ENCODE measurements at regions not wholly inside any gene's neighbourhood (a gene's known extent, or its start where the extent isn't known, plus 50 kb on each side); places are given as distances from the start of the nearest gene placed in this dataset.
"Not testable (repeated sequence)": the region's sequence is repeated elsewhere in the genome, so short reads cannot be mapped to it uniquely, and the experiment has no call there.

DNA sequence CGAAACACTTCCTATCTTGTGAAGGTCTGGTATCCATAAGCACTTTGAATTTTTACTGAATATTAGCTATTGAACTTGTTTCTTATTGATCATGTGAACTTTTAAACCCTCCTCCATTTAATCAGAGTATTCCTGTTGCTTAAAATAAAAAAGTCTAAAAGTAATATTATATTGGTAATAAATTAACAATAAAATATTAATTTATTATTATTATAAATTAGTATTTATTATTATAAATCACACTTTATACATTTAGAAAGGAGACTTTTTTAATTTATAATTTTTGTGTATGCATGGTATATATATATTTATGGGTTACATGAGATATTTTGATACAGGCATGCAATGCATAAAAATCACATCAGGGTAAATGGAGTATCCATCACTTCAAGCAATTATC is 295.4 kb upstream of the NETO1 start:
- DNase-seq: no peak

DNA sequence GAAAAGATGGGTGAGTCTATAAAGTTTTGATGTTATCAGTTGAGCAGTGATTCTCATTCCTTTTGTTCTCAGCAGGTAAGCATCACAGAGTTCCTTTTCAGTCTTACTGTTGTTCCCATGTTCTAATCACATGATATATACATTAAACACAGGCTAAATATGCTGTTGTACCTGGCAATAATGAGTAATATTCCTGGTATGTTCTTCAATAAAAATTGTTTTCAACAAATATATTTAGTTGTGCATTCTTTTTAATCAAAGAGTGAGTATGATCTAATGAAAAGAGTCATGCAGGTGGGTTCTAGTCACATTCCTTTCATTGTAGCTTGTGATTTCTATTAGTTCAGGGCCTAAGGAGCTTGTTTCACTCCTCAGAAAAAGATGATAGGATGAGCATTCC is 288.3 kb upstream of the NETO1 start:
- DNase-seq: no peak

DNA sequence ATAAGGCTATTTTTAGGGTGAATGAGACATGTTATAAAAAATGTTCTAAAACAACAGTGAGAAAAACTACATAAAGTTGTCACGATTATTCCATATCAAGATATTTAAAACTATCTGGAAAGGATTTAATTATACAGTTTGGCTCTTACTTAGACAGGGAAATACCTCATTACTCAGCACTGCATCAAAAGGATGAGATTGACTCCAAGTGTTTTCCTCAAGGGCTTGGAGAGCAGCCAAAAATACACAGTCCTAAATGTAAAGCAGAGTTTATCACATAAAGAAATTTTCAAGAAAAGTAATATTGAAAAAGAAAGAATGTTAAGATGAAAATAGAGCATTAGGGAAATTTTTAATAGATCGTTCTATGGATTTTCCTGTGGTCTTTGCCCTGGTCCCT is 285.5 kb upstream of the NETO1 start:
- DNase-seq: no peak

DNA sequence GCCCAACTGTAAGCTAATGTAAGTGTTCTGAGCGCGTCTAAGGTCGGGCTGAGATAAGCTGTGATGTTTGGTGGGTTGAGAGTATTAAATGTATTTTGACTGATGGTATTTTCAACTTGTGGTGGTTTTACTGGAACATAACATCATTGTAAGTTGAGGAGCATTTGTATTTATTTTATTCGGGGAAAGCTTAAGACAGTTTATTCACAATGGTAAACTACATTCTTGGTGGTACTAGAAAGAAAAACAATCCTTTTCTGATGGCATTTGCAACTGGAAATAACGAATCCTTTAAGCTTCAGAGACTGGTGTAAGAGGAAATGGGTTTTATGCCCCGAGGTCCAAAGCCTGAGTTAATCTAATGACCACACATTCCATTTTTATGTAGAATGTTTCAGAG is 283.3 kb upstream of the NETO1 start:
- no peak for DNase-seq

DNA sequence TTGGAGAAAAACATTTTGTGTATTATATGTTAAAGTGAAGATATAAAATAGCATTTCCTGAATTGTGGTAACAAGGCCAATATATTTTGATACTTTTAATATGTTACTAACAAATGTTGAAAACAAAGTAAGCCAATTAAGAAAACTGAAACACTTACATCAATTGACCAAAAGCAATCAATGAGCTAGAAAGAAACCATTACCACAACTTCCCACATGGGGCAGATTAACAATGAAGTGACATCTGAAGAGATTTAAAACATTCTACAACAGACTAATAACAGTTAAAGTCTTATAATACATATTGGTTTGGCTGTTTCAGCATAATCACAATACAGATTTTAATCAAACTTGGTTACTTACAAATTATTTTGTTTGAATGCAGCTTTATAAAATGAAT is 282.4 kb upstream of the NETO1 start:
- no peak for DNase-seq

DNA sequence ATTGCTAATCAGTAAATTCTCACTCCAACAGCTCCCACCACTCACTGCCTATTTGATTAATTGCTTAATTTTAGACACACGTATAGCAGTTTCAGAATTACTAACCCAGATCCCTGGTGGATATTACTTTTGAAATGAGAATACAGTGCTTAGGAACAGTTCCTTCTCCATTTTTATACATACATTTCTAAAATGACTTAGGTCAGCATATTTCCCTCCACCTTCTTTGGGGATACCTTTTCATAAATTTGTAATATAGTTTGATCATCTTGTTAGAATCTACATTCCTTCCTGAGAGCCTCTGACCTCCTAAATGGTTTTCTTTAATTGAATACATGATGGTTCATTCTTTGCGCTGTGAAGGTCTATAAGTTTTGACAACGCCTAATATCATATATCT is 279.8 kb upstream of the NETO1 start:
- no peak for DNase-seq

DNA sequence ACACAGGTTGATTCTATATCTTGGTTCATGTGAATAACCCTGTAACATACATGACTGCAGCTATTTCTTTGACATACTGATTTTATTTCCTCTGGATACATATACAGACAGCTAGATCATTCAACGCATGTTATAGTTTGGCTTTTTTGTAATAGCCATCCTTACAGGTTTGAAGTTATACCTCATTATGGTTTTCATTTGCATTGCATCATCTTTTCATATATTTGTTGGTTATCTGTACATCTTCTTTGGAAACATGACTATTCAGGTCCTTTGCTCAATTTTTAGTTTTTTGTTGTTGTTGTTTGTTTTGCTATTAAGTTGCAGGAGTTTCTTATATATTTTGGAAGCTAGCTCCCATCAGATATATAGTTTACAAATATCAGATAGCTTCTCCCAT is 276.2 kb upstream of the NETO1 start:
- no peak for DNase-seq

DNA sequence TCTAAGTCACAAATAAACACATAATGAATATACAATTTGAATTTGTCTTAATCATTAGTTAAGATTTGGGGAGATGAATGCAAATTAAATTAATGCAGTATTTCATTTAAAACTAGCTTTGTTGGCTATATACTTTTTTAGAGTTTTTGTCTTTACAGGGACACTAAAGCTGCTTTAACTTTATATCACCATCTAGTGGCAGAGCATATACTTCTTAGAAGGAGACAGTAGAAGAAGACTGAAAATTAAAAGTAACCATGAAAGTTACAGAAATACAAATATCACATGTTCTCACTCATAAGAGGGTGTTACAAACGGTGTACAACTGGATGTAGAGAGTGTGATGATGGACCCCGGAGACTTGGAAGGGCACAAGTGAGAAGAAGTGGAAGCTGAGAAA is 268.3 kb upstream of the NETO1 start:
- DNase-seq: peak; percentile 59

DNA sequence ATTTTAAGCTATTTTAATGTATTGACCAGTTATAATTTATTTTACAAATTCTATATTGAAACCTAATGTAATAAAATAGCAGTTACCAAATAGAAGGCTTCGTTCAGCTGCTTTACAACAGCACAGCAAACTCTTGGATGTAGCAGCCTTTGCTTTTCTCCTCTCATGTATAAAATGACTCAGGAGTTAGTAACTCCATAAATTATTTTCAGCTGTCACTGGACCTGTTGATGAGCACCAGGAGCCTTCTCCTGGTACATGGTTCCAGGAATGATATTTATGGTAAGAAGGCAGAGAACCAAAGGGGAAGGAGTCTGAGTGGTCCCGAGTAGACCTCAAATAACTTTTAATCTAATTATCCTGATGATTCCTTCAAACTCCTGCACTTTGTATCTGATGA is 256.4 kb upstream of the NETO1 start:
- no peak for DNase-seq

DNA sequence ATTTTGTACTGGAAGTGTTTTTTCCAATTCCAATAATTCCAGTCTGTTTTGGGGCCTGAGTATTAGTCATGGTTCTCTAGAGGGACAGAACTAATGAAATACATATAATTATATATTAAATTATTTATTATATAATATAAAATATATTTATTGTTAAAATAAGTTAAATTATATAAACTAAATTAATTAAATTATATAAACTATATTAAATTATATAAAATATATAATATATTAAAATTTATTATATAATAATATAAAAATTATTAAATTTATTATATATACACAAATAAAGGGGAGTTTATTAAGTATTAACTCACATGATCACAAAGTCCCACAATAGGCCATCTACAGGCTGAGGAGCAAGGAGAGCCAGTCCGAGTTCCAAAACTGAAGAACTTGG is 253.4 kb upstream of the NETO1 start:
- no peak for DNase-seq

DNA sequence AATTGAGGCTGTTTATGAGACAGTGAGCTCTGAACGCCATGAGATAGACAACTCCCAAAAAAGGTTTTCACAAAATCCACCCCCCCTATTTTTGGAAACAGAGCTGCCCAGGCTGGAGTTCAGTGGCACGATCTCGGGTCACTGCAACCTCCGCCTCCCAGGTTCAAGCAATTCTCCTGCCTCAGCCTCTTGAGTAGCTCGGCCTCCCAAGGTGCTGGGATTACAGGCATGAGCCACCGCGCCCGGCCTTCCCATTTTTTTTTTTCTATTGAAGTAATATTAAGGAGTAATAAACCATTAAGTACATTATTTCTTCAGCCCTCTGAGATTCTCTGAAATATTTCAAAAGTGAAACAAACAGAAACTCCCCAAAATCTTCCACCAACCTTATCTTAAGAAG is 252.8 kb upstream of the NETO1 start:
- DNase-seq: no peak

DNA sequence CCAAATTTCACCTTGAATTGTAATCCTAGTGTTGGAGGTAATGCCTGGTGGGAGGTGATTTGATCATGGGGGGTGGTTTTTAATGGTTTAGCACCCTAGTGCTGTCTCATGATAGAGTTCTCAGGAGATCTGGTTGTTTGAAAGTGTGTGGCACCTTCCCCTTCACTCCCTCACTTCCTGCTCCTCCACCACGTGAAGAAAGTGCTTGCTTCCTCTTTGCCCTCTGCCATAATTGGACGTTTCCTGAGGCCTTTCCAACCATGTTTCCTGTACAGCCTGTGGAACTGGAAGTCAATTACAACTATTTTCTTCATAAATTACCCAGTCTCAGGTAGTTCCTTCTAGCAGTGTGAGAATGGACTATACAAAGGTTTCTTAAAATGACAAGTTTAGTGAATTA is 251.8 kb upstream of the NETO1 start:
- no peak for DNase-seq

DNA sequence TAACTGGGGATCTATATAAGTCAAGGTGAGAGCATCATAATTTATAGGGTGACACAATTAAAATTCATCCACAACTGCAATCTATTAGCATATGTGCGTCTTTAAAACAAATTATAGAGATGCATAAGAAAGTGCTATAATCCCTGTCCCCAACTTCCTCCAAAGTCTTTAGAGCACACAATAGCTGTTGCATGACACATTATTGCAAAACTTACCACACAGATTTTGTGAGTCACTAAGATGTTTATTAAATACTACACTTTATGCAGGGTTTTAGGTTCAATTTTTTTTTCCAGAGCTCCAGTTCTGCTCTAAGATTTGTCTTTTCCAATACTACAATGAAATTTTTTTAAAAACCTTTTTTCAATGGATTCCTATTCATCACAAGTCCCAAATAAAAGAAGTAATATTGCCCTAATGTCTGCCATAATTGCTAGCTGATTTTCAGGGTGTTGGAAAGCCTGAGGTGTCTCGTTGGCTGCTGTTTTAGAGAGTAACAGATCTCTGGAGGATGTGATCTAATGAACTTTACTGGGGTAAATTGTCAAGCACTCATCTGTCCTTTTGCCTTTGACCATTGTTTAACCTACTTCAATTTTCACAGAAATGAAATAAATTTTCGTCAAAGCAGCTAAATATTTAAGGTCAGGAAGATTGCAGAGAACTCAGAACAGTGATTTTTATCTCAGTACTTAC is 250.5 kb upstream of the NETO1 start:
- DNase-seq: no peak

DNA sequence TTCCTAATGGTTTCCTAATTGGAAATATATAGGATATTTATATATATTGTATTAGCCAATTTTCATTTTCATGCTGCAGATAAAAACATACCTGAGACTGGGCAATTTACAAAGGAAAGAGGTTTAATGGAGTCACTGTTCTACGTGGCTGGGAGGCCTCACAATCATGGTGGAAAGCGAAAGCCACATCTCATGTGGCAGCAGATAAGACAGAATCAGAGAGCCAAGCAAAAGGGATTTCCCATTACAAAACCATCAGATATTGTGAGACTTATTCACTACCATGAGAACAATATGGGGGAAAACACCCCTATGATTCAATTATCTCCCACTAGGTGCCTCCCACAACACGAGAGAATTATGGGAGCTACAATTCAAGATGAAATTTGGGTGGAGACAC is 242.5 kb upstream of the NETO1 start:
- DNase-seq: no peak

DNA sequence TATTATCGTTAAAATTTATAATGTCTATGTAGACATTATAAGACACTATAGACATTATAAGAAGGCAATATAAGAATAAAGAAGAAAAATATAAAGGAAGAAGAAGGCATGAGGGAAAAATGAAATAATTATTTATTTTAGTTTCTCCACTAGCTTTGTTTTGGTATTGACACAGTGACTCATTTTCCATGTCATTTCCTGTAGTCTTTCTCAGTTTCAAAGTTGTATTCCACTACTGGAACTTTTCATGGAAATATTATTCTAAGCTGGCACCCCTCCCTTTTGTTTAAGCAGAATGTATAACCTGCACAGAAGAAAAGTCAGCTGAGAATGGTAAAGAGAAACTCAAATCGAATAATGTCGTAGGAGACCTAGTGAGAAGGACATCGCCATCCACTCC is 234.2 kb upstream of the NETO1 start:
- DNase-seq: no peak

DNA sequence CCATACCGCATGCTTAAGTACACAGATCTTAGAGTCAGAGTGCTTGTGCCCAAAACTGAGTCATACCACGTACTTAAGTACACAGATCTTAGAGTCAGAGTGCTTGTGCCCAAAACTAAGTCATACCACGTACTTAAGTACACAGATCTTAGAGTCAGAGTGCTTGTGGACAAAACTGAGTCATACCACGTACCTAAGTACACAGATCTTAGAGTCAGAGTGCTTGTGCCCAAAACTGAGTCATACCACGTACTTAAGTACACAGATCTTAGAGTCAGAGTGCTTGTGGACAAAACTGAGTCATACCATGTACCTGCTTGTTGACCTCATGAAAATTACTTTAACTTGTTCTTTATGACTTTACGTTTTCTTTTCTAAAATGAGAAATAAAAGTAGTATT is 233.7 kb upstream of the NETO1 start:
- DNase-seq: not testable (repeated sequence)

DNA sequence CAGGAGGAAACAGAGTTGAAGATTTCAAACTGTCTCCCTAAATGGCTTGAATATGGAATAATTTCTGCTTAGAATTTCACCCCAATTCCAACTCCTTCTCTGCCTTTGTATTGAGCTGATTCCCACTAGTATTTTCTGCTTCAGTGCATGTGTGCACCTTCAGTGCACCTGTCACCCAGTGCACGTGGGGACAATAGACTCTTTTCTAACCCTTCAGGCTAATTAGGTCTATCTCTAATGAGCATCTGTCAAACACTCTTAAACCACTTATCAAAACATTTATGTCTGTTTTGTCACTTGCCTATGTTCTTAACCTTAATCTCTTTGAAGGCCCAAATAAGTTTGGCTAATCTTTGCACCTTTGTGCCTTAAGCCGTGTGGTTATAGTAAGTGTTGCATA is 232.0 kb upstream of the NETO1 start:
- peak; percentile 93 for DNase-seq

DNA sequence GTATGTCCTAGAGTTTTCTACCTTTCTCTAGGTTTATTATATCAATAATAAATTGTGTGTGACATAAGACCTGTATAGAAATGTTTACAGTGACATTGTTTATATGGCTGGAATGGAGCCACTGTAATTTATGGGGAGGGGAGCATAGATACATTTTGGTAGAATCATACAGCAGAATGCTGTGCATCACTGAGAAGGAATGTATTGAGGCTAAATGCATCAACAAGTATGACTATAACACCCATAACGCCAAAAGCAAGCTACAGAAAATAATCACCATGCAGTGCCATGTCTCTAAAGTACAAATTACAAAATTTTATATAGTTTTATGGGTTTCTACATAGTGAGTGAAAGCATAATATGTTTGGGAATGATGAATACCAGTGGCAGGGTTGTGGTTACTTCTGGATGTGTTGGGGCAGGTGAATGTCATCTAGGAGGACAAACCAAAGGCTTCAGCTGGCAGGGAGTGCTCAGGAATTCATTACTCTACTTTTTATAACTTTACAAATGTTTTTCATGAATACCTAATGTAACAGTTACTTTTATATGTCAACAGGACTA is 226.0 kb upstream of the NETO1 start:
- DNase-seq: no peak

DNA sequence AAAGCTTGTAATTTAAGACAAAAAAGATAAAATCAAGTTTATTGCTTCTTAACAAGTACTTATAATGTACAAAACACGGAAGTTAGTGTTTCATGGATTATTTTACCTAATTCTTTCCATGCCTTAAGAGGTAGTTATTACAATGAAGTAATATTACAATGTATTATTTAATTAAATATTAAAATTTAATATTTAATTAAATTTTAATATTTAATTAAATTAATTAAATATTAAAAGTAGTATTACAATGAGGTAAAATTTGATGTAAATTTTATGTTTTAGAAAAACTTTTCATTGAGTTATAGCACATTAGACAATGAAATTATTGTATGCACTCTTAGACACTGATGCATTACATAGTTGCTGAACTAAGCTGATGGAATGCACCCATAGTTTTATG is 220.7 kb upstream of the NETO1 start:
- no peak for DNase-seq

DNA sequence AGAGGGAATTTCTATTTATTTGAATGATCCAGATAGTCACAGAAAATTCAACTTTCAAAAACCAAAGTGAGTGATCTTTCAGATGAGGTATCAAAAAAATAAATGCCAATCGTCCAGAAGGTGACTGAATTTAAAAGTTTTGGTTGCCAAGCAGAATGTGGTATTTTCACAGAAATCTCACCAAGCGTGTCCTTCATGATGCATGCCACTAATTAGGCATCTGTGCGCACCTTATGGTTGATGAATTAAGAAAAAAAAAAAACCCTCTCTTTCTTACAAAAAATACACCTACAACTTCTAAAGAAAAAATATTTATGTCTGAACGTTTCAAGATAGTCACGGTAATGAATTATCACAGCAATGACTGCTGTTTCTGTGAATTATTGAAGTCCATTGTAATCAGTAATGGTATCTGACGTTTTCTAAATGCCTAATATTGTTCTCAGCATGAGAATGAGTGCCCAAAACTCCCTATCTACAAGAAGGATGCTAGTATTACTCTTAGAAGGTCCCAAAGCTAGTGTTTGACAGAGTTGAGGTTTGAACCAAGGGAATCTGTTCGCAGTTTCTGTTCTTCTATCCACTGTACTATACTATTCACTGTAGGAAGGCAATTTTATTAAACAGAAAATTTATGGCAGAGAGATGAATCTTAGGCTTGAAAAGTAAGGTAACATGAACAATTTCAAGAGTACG is 219.6 kb upstream of the NETO1 start:
- no peak for DNase-seq

DNA sequence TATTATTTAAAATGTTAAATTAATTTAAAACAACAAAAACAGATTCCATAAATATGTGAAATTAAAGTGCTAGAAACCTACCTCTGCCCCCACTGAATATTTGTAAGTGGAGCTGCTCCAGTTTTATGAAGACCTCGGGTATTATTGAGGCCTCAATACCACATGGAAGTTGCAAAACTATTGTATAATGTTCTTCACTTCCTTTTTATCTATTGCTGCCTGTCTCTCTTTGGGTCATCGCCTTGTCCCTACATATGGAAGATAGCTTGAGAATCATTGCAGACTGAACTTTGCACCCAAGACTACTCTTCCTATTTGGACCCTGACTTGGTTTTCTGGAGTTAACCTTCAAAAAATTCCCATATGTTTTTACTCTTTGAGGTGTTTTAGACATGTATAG is 212.1 kb upstream of the NETO1 start:
- no peak for DNase-seq

DNA sequence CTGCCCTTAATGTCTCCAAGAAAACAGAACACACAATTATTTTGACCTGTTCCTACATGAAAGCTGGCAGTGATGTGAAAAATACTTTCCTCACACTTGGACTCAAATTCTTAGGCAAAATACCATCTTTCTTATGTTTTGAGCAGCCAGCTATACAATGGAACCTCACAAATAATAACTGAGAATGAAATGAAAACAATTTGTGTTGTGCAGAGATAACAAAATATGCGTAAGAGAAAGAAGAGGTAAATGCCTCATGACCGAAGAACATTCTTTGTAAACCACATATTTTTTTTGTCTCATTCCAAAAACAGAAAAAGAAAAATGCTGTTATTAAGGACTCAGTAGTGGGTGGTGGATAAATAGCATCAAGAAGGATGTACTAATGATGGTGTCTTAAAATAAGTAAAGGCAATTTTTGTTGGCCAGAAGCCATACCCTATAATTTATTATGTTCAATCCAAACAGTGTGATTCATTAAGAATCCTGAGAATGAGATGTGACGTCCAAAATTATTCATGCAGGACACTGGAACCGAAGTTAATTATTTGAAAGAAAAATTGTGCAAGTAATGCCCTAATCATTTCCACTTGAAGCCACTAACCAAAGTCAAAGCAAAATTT is 193.0 kb upstream of the NETO1 start:
- no peak for DNase-seq

DNA sequence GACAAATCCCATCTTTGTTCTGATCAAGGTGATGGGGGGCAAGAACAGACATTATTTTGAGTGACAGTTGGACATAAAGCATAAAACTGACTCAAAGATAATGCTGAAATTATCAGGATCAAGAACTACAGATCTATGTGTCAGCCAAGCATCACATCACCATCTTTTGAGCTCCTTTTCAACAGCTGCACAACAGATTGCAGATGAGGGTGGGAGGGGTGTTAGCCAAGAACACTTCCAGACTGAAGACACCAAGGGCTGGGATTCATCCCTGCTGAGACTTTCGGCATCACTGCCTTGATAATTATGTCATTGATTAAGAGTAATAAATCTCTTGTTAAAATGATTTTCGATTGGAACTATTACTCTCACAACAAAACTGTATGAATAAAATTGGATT is 191.5 kb upstream of the NETO1 start:
- DNase-seq: no peak

DNA sequence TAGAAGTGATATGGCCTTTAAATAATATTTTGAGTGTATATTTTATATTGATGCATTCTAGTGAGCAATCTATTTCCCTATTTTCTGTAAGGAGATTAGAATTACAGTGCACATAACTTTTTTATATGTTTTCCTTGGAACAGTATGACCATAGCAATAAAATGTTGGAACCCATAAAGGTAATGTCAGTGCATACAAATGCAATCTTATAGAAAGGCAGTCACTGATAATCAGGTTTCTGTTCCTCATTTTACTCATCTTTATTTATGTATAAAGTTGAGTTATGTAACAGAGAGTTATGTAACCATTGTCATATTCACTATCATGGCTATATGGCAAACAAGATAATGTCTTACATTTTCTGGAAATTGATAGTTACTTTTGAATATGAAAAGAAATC is 179.9 kb upstream of the NETO1 start:
- no peak for DNase-seq
